Tibial nerve (tissue), 4 donors: ENCODE measurements at regions not wholly inside any gene's neighbourhood (a gene's known extent, or its start where the extent isn't known, plus 50 kb on each side); places are given as distances from the start of the nearest gene placed in this dataset.
"Not testable (repeated sequence)": the region's sequence is repeated elsewhere in the genome, so short reads cannot be mapped to it uniquely, and the experiment has no call there.

Experiments used
- EP300 ChIP-seq, 2 donors: sonication (generic); formaldehyde crosslinking; IDR thresholded peaks; one replicate each; pipeline ENCODE4 v1.6.1; 2017; ENCODE audit warnings: antibody characterized with exemption in 2 of 2, mild to moderate bottlenecking in 1 of 2
- POLR2A ChIP-seq, 2 donors: fragments of 450-650 bp; IDR thresholded peaks; one replicate each; pipeline ENCODE4 v1.6.1; 2017; ENCODE audit warnings: antibody characterized with exemption in 2 of 2, mild to moderate bottlenecking in 2 of 2, moderate library complexity in 2 of 2
- TF ChIP-seq, protein P1 (sequence below), 5 experiments: fragments of 200-600 bp in 3 of 5; fragments of 450-650 bp in 2 of 5; sonication (generic) in 3 of 5; IDR thresholded peaks; one replicate each; pipeline ENCODE4 v1.5.1; 2016 to 2019; ENCODE audit warnings: antibody characterized with exemption in 5 of 5, mild to moderate bottlenecking in 3 of 5, moderate library complexity in 2 of 5

DNA sequence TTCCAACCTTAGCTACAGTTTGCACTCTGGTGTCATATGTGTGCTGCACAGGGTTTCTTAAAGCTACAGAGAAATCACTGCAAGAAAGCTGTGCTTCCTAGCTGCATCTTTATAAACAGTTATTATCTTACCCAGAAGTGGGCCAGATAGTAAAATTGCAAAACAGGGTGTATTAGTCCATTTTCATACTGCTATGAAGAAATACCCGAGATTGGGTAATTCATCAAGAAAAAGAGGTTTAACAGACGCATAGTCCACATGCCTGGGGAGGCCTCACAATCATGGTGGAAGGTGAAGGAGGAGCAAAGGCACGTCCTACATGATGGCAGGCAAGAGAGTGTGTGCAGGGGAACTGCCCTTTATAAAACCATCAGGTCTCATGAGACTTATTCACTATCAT is 92.6 kb upstream of the AGA start:
- TF ChIP-seq, protein P1, sequence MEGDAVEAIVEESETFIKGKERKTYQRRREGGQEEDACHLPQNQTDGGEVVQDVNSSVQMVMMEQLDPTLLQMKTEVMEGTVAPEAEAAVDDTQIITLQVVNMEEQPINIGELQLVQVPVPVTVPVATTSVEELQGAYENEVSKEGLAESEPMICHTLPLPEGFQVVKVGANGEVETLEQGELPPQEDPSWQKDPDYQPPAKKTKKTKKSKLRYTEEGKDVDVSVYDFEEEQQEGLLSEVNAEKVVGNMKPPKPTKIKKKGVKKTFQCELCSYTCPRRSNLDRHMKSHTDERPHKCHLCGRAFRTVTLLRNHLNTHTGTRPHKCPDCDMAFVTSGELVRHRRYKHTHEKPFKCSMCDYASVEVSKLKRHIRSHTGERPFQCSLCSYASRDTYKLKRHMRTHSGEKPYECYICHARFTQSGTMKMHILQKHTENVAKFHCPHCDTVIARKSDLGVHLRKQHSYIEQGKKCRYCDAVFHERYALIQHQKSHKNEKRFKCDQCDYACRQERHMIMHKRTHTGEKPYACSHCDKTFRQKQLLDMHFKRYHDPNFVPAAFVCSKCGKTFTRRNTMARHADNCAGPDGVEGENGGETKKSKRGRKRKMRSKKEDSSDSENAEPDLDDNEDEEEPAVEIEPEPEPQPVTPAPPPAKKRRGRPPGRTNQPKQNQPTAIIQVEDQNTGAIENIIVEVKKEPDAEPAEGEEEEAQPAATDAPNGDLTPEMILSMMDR (IDR thresholded peaks at IDR 0.05): not testable (repeated sequence)
- TF ChIP-seq POLR2A, EP300 (IDR thresholded peaks at IDR 0.05): not testable (repeated sequence)
